NOMO-1 (cell line): ENCODE measurements at regions not wholly inside any gene's neighbourhood (a gene's known extent, or its start where the extent isn't known, plus 50 kb on each side); places are given as distances from the start of the nearest gene placed in this dataset.

Source experiments
- DNase-seq, 2 experiments: peaks; one replicate each; lab custom pipeline; 2025; ENCODE audit not compliant: unreplicated experiment in 2 of 2; lab: John Stamatoyannopoulos, UW

DNA sequence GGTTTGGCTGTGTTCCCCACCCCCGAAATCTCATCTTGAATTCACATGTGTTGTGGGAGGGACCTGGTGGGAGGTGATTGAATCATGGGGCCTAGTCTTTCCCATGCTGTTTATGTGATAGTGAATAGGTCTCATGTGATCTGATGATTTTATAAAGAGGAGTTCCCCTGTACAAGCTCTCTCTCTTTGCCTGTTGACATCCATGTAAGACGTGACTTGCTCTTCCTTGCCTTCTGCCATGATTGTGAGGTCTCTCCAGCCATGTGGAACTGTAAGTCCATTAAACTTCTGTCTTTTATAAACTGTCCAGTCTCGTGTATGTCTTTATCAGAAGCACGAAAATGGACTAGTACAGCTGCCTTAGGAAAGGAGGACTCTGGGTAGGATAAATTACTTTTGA lies 976.7 kb downstream of the MCTP2 start:
- no peak for DNase-seq

DNA sequence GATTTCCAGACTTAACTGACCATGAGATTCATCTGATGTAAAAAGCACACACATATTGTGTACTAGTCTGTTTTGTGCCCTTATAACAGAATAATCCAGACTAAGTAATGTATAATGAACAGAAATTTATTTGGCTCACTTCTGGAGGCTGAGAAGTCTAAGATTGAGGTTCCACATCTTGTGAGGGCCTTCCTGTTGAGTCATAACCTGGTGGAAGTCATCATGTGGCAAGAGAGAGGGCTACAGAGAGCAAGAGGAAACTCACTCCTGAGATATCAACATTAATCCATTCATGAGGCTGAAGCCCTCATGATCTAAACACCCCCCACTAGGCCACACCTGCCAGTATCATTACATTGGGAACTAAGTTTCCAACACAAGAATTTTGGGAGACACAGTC lies 977.6 kb downstream of the MCTP2 start:
- no peak for DNase-seq

- no peak for DNase-seq
Measured at GRCh38 chr15:95210436-95210981, 979.1 kb downstream of the MCTP2 start.

DNA sequence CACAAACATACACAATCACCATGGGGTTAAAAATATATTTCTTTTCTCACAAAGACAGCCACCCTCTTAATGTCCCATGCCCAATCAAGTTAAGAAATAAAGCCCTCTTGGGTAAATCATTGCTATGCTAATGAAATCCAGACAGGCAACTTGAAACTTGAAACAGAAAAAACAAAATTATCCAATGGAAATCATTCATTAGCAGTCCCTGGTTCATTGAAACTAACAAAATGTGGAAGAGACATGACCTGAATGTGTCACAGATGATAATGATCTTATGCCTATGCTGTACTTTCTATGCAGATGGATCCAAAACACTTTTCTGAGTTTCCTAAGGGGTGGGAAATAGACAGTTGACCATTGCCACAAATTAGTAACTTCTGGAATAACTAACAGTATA lies 983.7 kb downstream of the MCTP2 start:
- no peak for DNase-seq

GRCh38 chr15:95226835-95227234 lies 995.5 kb downstream of the MCTP2 start:
- DNase-seq = no peak

DNA sequence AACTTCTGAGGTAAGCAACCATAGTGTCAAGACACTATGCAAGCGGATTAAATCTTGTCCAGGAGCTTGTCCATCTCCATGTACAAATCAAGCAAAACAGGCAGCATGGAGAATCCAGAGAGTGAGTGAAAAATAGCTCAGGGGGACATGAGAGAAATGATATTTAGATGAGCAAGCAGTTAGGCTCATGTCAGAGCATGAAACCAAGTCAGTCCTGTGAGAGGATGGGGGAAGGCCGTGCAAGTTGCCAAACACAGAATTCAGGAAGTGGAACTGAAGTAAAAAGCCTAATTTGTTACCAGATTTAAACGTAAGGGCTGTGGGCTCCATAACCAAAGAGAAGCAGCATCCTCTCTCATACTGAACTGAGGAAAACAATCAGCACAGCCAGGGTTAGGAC lies 995.9 kb downstream of the MCTP2 start:
- peak; percentile 4 to 22 for DNase-seq

DNA sequence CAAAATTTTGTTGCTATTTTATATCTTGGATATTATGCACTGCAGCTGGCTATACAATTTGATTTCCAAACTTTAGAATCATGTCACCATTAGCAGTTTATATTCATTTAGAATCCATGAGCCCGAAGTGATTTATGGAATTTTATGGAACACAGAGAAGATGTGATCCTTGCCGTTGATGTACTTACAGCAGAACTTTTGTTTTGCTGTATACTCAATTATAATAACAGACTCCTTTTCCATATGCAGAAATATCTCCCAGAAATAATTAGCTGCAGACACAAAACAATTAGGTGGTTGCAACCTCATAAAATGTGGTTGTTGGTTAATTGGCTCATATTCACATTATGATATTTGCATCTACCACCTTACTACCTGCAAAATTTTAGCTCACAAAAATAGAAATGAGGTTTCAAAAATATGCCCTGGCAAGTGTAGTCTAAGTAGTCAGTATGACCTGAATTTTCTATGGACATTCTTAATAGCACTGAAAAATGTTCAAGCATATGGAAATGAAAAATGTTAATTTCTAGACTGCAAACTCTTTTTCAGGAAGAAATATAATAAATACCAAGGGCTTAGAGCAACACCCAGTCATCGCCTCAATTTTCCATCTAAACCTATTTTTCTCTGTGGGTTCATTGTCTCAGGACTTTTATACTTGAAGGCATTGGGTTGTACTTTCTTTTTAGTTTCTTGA lies 997.6 kb downstream of the MCTP2 start:
- no peak for DNase-seq

- DNase-seq = no peak
Measured at GRCh38 chr15:95235033-95235432, 1003.7 kb downstream of the MCTP2 start.

- DNase-seq = no peak
Measured at GRCh38 chr15:95247071-95247984, 1016.0 kb downstream of the MCTP2 start.

- DNase-seq = no peak
Measured at GRCh38 chr15:95249524-95249923, 1018.2 kb downstream of the MCTP2 start.

DNA sequence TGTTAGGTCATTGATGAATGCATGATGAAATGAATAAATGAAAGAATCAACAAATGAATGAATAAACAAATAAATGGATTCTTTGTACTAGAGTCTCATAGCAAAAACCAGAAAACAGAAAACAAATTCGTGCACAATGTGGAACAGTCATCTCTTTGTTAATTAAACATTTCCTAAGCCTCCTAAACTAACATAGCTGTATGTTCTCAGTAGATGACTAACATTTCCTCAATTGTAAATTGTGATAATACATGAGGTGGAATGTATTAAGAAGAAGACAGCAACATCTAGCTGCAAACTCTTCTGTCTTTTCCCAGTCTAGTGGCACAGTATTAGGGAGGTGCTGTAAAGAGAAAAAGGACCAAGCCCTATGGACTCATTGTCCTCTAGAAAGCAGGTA lies 1021.0 kb downstream of the MCTP2 start:
- DNase-seq = no peak

DNA sequence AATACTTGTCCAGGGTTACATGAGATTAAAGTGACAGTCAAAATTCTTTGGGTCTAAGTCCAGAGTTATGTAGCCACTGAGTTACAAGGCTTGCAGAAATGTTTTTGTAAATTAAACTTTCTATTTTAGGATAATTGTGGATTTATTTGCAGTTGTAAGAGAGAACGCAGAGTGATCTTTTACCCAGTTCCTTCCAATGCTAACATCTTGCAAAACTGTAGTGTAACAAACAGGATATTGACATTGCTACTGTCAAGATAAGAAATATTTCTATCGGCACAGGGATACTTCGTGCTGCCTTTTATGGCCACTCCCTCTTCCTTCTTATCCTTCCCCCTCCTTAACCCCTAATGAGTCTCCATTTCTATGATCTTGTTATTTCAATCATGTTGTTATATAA lies 1022.9 kb downstream of the MCTP2 start:
- DNase-seq = no peak

- peak; percentile 28 to 53 for DNase-seq
Measured at GRCh38 chr15:95259513-95259912, 1028.2 kb downstream of the MCTP2 start.

- DNase-seq = no peak
Measured at GRCh38 chr15:95259965-95260364, 1028.6 kb downstream of the MCTP2 start.

- DNase-seq = no peak
Measured at GRCh38 chr15:95260856-95261255, 1029.5 kb downstream of the MCTP2 start.

DNA sequence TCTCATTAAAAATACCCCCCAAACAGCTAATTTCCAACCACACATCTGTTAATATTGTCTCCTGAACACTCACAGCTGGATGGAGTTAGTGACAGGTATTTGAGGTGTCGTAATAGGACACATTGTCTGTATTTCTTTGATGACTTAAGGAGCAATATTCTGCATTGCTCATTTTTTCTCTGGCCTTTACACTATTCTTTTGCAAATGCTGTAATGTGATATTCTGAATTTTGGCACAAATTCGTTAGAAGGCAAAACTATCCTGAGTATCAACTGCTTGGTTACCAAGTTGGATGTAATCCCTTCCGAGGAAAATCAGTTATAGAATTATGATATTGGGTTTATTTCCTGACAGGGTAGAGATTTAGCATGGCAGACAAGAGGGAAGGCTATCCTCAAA lies 1030.2 kb downstream of the MCTP2 start:
- no peak for DNase-seq

- no peak for DNase-seq
Measured at GRCh38 chr15:95261968-95262367, 1030.6 kb downstream of the MCTP2 start.

DNA sequence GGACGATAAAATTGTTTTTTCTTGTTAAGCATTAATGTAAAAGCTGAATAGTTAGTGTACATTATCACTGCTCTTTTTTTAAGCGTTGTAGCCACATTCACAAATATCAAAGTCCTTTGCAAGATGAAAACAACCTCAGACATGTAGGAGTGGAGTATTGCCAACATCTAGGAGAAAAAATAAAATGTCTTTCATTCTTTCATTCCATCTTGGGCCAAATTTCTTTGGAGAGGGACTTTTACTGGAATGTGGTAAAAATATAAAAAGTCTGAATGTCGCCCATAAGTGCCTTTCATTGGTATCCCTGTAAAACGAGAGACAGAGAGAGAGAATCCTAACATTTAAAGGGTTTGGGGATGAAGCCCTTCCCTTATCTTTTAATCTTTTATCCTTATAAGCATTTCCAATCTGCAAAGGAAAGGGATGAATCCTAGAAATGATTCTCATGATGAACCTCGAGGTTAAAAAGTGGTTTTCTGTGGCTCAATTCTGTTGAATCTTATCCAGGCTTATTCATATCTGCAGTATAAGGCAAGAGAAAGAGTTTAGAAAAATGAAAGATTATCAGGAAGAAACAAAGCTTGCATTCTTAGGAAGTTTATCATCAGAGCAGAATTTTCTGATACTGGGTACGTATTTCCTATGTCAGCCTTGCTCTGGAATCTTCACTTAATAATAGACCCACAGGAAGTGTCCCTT lies 1031.7 kb downstream of the MCTP2 start:
- DNase-seq = no peak

DNA sequence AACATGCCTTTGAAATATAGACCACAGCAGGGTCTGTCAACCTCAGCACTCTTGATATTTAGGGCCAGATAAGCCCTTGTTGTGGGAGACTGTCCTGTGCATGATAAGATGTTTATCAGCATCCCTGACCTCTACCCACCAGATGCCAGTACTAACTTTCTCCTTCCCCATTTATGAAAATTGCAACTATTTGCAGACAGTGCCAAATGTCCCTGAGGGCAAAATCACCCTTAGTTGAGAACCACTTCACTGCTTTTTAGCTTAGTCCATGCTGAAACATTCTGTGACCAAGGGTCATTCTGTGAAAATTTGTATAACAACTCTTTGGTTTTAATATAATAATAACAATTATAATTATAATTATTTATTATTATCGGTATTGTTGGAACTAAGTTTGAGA lies 1032.4 kb downstream of the MCTP2 start:
- no peak for DNase-seq

DNA sequence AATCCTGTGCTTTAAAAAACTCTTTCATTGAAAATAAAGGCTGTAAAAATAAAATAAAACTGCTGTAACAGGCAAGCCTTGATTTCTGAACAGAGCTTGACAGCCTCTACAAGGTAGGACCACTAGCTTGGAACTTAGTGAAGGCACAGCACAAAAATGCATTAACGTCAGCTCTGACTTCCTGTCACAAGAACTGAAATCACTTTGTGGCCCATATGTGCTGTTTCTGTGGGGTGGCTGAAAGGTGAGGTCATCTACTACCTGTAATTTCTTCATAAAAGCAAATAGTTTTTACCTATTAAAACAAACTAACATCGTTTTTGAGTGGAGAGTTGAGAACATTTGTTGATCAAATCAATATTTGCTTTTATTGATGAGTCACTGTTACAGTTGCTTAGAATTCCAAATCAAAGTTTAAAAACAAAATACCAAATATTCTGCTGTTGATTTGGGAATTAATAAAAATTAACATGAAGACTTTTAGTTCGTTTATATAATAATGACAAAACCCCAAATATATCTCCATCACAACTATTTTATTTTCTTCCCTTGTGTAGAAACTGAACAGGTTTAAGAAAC lies 1034.1 kb downstream of the MCTP2 start:
- DNase-seq = no peak
